ENCODE measurements at regions not wholly inside any gene's neighbourhood (a gene's known extent, or its start where the extent isn't known, plus 50 kb on each side); places are given as distances from the start of the nearest gene placed in this dataset.

DNA sequence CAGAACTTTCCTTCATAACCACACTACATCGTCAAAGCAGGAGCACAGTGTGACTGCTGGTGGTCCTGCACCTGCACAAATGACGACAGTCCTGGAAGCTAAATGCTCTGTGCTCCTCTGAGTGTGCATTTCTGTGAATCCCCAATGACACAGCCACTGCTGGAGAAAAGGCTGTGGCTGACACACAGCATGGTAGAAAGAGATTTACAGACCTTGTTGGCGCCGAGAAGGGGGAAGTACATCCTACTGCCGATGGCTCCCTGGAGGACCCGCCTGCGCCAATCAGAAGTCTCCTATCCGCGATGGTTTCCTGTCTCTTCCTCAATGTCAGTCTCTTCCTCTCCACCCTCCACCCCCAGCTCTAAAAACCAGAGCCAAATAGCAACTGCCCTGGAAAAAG lies 115.4 kb upstream of the RAB4A start:
- H3K4me3 ChIP-seq (ENCODE audit: low read depth, low read length): no peak overlapping the region
- H3K9me3 ChIP-seq: no peaks in the 10 kb centered on the region
- no peaks in the 10 kb centered on the region for H3K27me3 ChIP-seq
- H3K36me3 ChIP-seq: no peaks in the 10 kb centered on the region
- H3K4me1 ChIP-seq: no peaks in the 10 kb centered on the region
- DNase-seq: no peak
- TF ChIP-seq CTCF (IDR thresholded peaks at IDR 0.05; ENCODE audit: low read depth, low read length): no peak

DNA sequence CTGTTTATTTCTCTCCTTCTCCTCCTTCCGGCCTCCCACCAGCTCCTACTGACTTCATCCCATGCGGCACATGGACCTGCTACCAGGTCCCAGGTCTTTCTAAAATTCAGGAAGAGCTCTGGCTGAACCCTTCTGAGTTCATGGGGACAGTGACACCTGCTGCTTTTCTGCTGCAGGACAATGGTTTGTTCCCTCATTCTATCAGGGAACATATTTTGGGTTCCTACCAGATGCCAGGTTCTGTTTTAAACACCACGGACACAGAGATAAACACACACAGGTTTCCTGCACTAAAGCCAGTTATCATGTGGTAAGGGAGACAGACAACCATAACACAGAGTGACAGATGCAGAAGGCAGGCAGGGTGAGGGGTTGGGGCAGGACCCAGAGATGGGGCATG lies 114.0 kb upstream of the RAB4A start:
- no peaks in the 10 kb centered on the region for H3K36me3 ChIP-seq
- DNase-seq: peak; percentile 38
- H3K4me3 ChIP-seq (ENCODE audit: low read depth, low read length): no peak overlapping the region
- no peaks in the 10 kb centered on the region; the same call in 1 of the 2 replicates for H3K4me1 ChIP-seq
- H3K9me3 ChIP-seq: no peaks in the 10 kb centered on the region
- TF ChIP-seq CTCF (IDR thresholded peaks at IDR 0.05; ENCODE audit: low read depth, low read length): peak; percentile 72
- H3K27me3 ChIP-seq: no peaks in the 10 kb centered on the region

DNA sequence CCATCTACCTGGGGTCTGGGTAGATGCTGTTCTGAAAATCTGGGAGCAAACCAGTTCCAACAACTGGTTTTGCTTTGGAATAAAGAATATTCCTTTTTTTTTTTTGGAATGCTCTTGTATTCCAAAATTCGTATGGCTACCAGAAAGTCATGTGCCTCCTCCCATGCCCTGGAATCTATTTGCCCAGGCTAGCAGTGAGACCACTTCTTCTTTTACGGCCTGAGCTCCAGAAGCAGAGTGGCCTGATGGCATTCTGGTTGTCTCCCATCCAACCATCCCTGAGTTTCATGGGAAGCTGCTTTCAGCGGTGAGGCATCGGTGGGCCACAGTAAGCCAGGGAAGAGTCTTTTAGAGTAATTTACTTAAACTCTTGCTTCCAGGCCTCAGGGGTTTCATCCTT lies 113.4 kb upstream of the RAB4A start:
- no peak overlapping the region for H3K4me3 ChIP-seq (ENCODE audit: low read depth, low read length)
- DNase-seq: no peak
- H3K4me1 ChIP-seq: no peaks in the 10 kb centered on the region; the same call in 1 of the 2 replicates
- H3K9me3 ChIP-seq: no peaks in the 10 kb centered on the region
- no peak for TF ChIP-seq CTCF (IDR thresholded peaks at IDR 0.05; ENCODE audit: low read depth, low read length)
- H3K36me3 ChIP-seq: no peaks in the 10 kb centered on the region
- no peaks in the 10 kb centered on the region for H3K27me3 ChIP-seq

DNA sequence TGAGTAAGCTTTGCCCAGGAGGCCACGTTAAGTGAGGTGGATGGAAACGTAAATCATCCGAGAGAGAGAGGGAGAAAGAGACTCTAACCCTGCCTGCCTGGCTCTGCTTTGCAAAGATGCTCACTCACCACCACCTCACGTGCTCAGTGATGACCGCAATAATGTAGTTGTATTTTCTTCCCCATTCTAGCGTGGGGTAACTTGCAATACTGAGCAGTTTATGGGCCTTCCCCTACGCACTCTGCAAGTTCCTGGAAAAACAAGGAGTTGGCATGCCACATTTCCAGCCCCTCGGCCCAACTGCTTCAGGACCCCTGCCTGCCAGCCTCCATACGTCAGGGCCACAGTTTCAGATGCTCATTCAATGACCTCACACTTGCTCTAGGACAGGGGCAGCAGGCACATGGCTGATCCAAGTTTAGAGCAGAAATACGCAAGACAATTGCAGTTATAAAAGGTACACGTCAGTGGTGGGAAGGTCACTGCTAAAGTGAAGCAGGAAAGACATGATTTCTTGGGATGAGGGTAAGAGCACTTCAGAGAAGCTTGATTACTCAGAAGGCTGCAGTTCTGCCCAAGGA lies 112.5 kb upstream of the RAB4A start:
- TF ChIP-seq CTCF (IDR thresholded peaks at IDR 0.05; ENCODE audit: low read depth, low read length): no peak

DNA sequence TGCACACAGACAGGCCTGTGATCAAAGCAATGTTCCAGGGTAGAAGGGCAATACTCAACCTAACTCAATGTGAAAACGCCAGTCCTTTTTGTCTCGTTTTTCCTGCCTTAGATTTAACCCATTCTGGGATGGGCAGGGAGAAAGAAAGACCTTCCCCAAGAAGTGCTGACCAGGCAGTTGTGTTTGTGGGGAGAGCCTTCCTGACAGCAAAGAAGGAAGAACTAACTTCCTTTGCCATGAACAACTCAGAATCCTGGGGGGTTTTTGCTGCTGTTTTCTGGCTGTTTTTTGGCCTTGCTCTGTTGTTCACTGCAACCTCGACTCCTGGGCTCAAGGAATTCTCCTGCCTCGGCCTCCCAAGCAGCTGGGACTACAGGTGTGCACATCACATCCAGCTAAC lies 112.0 kb upstream of the RAB4A start:
- DNase-seq: no peak
- H3K4me1 ChIP-seq: no peaks in the 10 kb centered on the region; the same call in 1 of the 2 replicates
- no peaks in the 10 kb centered on the region for H3K36me3 ChIP-seq
- H3K27me3 ChIP-seq: no peaks in the 10 kb centered on the region
- H3K9me3 ChIP-seq: no peaks in the 10 kb centered on the region
- no peak for TF ChIP-seq CTCF (IDR thresholded peaks at IDR 0.05; ENCODE audit: low read depth, low read length)
- H3K4me3 ChIP-seq (ENCODE audit: low read depth, low read length): no peak overlapping the region

More for the DNA sequence above, 112.5 kb upstream of the RAB4A start:
- no peak overlapping the region for H3K4me3 ChIP-seq (ENCODE audit: low read depth, low read length)
- no peak for DNase-seq
- H3K27me3 ChIP-seq: no peaks in the 10 kb centered on the region
- no peaks in the 10 kb centered on the region for H3K9me3 ChIP-seq
- H3K4me1 ChIP-seq: no peaks in the 10 kb centered on the region; the same call in 1 of the 2 replicates
- no peaks in the 10 kb centered on the region for H3K36me3 ChIP-seq

- no peak for TF ChIP-seq CTCF (IDR thresholded peaks at IDR 0.05; ENCODE audit: low read depth, low read length)
- Histone ChIP-seq H3K4me1 (no peaks in the 10 kb centered on the region; the same call in 1 of the 2 replicates), H3K36me3 (no peaks in the 10 kb centered on the region), H3K4me3 (ENCODE audit: low read depth, low read length) (no peak overlapping the region), H3K27me3 (no peaks in the 10 kb centered on the region), H3K9me3 (no peaks in the 10 kb centered on the region)
- no peak for DNase-seq
Measured at GRCh38 chr1:229159668-229160544, 111.0 kb upstream of the RAB4A start.

All from BE2C (cell line).